HG03175 (cell line): ENCODE measurements at regions not wholly inside any gene's neighbourhood (a gene's known extent, or its start where the extent isn't known, plus 50 kb on each side); places are given as distances from the start of the nearest gene placed in this dataset.
"Not testable (repeated sequence)": the region's sequence is repeated elsewhere in the genome, so short reads cannot be mapped to it uniquely, and the experiment has no call there.

Experiments
- ATAC-seq: cut with Tn5 transposase; IDR thresholded peaks from one replicate; pipeline ENCODE4 v1.9.1; 2021; ENCODE audit warnings: mild to moderate bottlenecking, moderate library complexity; ENCODE audit not compliant: unreplicated experiment

GRCh38 chr7:8809320-8809719 is 375.9 kb downstream of the NXPH1 start:
- no peak for ATAC-seq

- no peak for ATAC-seq
Measured at GRCh38 chr7:8817448-8818036, 384.1 kb downstream of the NXPH1 start.

DNA sequence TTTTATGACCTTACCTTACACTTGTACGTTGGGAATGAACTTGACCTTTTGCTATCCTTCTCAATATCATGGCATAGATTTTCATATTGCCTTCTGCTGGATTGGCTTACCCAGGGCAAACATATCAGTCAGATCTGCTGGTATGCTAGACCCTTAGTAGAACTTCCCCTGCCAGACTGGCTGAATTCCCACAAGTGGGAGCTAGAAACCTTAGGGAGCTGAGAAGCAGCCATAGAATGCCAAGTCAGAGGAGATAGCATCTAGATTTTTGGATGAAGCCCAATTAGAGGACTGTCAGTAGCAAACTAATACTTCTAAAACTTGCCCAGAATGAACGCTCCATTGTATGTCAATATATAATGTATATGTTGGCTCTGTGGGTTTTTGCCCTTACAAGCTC is 385.0 kb downstream of the NXPH1 start:
- ATAC-seq = no peak

DNA sequence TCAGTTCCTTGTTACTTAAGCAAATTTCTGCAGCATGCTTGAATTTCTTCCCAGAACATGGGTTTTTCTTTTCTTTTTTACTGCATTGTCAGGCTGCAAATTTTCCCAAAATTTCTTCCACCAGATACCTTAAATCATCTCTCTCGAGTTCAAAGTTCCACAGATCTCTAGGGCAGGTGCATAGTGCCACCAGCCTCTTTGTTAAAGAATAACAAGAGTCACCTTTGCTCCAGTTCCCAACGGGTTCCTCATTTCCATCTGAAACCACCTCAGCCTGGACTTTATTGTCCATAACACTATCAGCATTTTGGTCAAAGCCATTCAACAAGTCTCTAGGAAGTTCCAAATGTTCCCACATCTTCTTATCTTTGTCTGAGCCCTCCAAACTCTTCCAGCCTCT is 389.2 kb downstream of the NXPH1 start:
- ATAC-seq = no peak

GRCh38 chr7:8823486-8823885 is 390.1 kb downstream of the NXPH1 start:
- ATAC-seq = no peak

DNA sequence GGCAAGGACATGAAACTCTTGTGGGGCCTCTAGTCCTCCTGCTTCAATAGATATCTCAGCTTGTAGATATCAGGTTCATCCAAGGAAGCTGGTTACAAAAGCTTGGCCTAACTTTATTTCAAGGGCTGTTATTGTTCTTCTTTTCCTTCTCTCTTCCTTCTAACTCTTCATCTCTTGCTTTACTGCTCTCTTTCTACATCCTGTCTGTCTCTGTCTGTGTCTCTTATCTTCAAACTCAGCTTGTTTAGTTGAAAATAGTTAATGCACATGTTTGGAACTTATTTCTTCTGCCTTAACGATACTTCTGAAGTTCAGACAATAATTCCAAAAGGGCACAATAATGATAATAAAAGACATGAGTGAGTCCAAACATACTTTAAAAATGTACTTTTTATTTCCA is 393.9 kb downstream of the NXPH1 start:
- no peak for ATAC-seq

DNA sequence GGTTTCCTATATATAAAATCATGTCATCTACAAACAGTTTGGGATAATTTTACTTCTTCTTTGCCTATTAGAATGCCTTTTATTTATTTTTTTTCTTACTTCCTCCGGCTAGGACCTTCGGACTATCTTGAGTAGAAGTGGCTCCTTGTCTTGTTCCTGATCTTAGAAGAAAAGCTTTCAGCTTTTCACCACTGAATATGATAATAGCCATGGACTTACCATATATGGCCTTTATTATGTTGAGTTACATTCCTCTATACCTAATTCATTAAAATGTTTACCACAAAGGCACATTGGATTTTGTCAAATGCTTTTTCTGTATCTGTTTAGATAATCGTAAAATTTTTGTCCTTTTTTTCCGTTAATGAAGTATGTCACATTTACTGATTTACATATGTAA is 395.7 kb downstream of the NXPH1 start:
- ATAC-seq = no peak

- ATAC-seq = no peak
Measured at GRCh38 chr7:8831376-8831775, 398.0 kb downstream of the NXPH1 start.

- no peak for ATAC-seq
Measured at GRCh38 chr7:8833355-8833754, 399.9 kb downstream of the NXPH1 start.

DNA sequence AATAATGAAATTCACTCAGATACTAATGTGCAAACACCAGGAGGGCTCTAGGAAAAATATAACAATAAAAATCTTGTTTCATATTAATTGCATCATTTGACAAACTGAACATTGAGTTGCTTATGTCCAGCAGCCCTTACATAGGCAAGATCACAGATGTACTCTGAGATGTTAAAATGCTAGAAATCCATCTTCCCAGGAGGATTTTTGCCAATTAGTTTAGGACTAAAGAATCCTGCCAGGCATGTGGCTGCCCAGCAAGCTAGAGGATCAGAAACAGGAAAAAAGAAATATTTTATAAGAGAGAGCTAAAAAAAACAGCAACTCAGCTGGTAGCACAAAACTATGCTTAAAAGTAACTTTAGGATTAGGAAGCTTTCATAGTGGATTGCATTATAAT is 407.8 kb downstream of the NXPH1 start:
- ATAC-seq = no peak

GRCh38 chr7:8871716-8872115 is 438.3 kb downstream of the NXPH1 start:
- no peak for ATAC-seq

DNA sequence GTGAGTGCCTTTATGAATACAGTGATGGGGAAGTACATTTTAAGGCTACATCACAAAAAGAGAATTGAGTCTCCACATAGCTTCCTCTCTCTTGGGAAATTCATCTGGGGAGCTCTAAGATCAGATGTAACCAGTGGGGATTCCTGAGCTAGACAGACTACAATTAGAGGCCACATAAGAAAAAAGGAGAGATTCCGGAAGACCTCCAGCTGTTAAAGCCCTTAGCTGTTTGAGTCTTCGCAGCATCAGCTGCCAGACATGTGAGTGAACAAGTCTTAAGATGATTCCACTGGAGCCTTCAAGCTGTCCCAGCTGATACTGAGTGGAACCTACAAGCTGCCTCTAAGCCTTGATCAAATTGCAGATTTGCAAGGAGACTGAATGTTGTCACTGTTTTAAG is 448.5 kb downstream of the NXPH1 start:
- ATAC-seq = no peak

DNA sequence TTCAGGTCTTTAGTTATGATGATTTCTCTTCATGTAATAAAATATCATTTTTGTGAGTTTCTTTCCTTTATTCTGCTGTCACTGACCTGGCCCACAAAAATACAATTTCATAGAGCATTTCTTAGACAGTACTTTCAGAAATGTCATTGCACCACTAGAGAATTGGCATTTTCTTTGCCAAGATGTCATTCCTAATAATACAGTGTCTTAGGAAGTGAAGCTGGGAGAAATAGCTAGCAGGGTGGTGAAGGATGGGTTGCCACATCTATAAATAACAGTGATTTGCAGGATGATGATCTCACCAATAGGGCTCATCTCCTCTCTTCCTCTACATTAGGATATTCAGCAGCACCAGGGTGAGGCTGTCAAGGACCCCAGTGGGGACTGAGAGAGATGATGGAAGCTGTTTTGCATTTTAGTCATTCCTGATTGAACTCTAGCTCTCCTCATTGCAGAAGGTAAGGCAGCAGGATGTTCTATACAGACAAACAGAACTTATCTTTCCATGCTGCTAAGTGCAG is 452.1 kb downstream of the NXPH1 start:
- no peak for ATAC-seq

GRCh38 chr7:8890346-8890745 is 456.9 kb downstream of the NXPH1 start:
- not testable (repeated sequence) for ATAC-seq

DNA sequence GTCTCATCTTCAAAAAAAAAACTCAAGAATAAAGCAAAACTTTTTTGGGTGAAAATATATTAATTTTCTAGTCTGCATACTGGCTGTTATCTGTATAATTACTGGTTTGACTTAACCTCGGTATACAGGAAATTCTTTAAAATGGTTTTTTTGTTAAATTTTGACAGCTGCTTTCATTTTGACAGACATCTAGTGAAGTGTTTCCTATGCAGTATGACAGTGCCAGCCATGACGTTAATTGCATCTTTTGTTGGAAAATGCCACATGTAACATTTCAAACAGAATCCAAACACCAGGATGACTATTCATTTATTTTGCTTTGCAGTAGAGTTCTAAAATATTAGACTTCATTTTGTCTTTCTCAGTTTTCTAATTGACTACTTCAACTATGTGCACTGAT is 460.4 kb downstream of the NXPH1 start:
- no peak for ATAC-seq

DNA sequence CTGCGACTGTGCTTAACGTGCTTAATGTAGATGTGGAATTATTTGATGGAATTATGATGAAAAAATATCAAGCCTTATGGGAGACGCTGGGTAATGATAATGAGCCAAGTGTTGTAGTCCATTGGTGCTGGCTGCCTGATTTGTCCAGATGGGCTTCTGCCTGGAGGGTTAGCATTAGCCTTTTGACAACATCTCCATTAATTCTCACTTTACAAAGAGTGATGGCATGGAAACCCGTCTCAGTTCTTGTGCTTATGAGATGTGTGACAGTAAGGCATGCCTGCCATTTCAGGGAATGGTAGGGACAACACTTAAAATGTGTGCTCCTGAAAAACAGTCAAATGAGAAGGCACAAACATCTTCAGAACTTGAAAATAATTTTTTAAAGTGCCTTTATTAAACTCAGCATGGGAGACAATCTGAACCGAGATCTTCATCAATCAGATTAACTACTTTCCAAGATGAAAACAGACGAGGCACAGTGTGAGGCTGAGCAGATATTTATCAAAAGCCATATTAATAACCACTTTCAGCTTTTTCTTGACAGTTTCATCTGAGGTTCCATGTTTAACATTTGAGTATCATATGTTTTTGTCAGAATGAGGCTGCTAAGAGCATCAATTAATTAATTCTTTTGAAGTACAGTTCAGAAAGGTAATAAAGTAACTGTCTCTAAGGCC is 473.1 kb downstream of the NXPH1 start:
- ATAC-seq = no peak

GRCh38 chr7:8908889-8909288 is 475.5 kb downstream of the NXPH1 start:
- no peak for ATAC-seq

DNA sequence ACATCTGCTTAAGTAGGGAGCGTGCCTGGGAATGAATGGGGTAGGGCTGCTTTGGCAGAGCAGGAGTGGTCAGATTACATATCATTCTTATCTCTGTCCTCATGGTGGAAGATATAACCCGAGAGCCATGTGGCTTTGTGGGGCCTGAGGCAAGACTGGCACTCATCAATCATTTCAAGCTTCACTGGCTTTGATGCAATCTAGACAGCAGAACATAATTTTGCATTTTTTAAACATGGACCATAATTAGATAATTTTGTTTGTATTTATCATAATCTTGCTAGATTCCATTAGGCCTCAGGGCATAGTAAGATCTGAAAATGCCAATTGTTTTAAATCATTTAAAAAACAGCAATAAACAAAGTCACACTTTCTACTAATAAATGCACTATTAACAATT is 480.3 kb downstream of the NXPH1 start:
- no peak for ATAC-seq

DNA sequence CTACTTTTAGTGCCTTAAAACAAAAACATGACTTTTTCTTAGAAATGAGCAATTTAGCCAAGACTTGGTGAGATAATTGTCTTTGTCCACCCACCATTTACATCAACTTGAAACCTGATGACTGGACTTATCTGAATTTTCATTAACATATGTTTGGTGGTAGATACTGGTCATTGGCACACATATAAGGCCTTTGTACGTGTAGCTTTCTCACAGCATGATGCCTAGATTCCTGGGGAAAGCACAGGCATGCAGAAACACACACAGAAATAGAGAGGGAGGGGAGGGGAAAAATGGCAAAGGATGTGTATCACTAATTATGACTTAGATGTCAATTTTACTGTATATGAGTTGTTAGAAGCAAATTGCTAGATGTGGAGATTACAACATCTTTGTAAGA is 488.4 kb downstream of the NXPH1 start:
- no peak for ATAC-seq

GRCh38 chr7:8922726-8923125 is 489.3 kb downstream of the NXPH1 start:
- ATAC-seq = no peak

DNA sequence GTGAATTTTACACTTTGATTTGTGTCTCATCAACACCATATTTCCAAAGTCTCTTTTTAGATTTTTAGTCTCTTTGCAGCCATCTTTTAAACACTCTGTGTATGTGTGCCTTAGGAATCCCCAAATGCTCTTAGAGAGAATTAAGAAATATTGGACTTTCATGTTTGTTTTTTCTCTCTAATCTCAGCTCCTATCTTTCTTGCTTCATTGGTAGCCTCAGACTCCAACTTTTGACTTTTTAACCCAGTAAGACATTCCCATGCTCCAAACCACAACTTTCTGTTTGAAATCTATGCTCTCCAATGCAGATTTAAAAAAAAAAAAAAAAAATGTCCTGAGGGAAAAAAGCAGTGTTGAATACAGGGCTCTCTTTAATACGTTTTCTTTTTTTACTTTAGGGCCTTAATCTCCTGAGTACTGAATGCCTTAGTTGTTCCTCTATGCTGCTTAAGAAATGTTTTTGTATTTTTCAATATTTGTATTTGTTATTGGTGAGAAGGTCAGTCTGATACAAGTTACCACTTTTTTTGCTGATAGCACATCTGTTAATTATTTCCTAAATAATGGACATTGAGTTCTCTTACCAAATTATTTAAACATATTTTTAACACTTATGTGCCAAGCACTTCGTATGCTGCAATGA is 489.9 kb downstream of the NXPH1 start:
- ATAC-seq = no peak

DNA sequence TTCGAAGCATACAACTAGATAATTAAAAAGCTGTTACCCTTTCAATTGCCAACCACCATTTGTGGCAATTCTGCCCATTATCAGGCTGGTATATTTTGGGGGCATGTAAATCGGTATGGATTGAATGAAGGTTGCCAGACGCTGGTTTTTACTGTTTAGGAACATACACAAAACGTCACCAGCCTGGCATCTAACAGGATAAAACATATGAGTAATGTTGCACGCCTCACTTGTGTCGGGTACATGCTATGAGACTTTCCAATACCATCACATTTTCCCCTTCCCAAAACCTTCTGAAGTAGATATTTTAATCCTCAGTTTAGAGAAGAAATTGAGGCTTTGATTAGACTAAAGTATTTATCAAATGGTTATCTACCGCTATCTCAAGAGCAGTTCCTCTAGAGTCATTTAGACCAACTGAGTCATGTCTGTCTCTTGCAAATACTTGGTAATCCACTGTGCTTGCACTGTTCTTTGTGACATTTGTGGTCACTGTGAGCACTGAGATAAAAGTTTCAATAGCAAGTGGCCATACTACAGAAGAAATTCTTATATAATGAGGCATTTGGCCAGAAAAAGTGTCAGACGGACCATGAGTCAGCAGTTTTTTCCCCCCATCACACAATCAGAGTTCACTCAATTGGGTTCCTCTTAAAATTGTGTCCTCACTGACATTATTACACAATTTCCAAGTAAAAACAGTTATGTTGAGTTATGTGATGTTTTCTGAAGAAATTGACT is 498.7 kb downstream of the NXPH1 start:
- no peak for ATAC-seq
